Transverse colon (tissue), 4 donors: ENCODE measurements at regions not wholly inside any gene's neighbourhood (a gene's known extent, or its start where the extent isn't known, plus 50 kb on each side); places are given as distances from the start of the nearest gene placed in this dataset.

Source experiments
- EP300 ChIP-seq: sonication (generic); formaldehyde crosslinking; IDR thresholded peaks from one replicate; pipeline ENCODE4 v1.6.1; 2017; ENCODE audit warnings: antibody characterized with exemption, low read depth
- POLR2AphosphoS5 ChIP-seq, 3 donors: sonication (generic); formaldehyde crosslinking; IDR thresholded peaks; one replicate each; pipeline ENCODE4 v1.6.1; 2016; ENCODE audit warnings: antibody characterized with exemption in 3 of 3
- TF ChIP-seq, protein P1 (sequence below), 5 experiments: fragments of 200-600 bp in 3 of 5; fragments of 450-650 bp in 2 of 5; sonication (generic) in 3 of 5; IDR thresholded peaks; 1 replicate in 2 of 5; 2 replicates in 3 of 5; pipeline ENCODE4 v1.5.1; 2016 to 2017; ENCODE audit warnings: antibody characterized with exemption in 5 of 5, inconsistent platforms in 3 of 5, mild to moderate bottlenecking in 2 of 5, moderate library complexity in 1 of 5

DNA sequence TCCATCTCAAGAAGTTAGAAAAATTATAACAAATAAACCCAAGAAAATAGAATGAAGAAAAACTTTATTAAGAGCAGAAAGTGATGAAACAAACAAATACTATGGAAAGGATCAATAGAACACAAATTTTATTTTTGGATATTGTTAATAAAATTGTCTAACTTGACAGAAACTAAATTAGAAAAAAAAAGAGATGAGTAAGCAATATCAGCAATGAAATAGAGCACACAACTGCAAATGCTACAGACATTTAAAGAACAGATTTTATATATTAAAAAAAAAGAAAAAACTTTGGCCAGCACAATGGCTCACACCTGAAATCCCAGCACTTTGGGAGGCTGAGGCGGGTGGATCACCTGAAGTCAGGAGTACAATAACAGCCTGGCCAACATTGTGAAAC lies 628.0 kb downstream of the EPHA7 start:
- TF ChIP-seq, protein P1, sequence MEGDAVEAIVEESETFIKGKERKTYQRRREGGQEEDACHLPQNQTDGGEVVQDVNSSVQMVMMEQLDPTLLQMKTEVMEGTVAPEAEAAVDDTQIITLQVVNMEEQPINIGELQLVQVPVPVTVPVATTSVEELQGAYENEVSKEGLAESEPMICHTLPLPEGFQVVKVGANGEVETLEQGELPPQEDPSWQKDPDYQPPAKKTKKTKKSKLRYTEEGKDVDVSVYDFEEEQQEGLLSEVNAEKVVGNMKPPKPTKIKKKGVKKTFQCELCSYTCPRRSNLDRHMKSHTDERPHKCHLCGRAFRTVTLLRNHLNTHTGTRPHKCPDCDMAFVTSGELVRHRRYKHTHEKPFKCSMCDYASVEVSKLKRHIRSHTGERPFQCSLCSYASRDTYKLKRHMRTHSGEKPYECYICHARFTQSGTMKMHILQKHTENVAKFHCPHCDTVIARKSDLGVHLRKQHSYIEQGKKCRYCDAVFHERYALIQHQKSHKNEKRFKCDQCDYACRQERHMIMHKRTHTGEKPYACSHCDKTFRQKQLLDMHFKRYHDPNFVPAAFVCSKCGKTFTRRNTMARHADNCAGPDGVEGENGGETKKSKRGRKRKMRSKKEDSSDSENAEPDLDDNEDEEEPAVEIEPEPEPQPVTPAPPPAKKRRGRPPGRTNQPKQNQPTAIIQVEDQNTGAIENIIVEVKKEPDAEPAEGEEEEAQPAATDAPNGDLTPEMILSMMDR (IDR thresholded peaks at IDR 0.05), result no peak
- TF ChIP-seq POLR2AphosphoS5 (IDR thresholded peaks at IDR 0.05), result no peak
- TF ChIP-seq EP300, result no peak
